ENCODE measurements at regions not wholly inside any gene's neighbourhood (a gene's known extent, or its start where the extent isn't known, plus 50 kb on each side); places are given as distances from the start of the nearest gene placed in this dataset.

DNA sequence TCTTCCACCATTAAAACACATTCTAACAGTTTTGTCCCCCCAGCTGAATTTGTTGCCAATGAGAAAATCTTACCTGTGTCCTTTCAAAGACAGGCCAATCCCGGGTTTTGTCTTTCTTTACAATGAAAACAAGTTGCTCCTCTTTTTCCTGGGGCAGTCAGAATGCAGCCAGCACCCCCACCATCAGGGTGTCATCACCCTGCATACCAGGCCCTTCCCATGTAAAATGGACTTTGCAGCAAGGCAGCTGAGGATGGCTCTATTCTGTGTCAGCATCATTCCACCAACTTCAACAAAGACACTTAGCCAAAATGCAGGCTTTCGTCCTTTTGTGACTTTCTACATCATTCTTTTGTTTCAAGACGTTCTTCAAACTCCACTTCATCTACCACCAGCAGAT lies 490.9 kb downstream of the OCA2 start:
- DNase-seq: no peak

DNA sequence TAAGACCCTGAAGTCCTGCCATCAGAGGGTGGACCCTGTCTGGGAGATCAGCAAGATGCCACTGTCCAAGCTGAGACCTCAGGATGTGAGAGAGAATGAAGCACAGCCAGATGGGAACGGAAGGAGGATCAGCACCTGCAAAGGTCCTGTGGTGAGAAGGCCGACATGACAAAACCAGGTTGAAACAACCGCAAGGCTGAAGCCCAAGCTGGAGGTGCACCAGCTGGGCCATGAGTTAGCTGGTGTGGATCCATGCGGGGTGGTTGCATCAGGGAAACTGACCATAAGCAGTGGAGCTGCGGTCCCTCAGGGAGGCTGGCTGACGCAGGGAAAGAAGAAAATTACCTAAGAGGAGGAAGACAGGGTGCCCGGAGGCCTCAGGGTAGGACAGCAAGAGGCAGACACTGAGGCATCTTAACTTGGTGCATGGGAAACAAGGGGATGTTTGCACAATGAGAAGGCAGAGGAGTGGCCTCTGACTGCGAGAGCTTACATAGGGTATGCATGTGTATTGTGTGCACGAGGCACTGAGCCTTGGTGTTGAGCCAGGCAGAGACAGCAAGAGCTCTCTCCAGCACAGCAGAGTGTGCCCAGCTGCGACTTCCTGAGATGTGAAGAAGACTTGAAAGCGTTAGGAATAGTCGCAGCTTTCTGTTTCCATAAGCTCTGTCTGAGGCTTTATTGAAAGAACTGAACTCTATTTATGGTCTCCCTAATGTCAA lies 497.7 kb downstream of the OCA2 start:
- DNase-seq: no peak

- no peak for DNase-seq
Observed at GRCh38 chr15:27599034-27599433, 500.1 kb downstream of the OCA2 start.

- no peak for DNase-seq
Observed at GRCh38 chr15:27598251-27599009, 500.7 kb downstream of the OCA2 start.

DNA sequence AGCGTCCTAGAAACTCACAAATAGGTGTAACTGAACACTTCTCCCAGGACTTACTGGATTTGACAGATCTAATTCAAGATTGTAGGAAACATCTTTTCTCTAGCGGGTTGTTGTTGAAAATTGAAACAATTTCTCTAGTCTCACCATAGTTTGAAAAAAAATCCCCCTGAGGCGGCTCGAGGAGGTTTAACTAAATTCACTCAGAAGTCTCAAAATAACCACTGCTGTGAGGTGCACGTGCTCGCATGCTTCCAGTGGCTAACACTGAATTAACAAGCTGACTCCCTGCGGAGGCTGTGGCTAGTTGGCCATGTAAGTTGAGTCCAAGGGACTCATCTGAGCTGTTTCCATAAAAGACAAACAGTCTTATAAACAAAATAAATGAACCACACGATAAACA lies 503.9 kb downstream of the OCA2 start:
- DNase-seq: no peak

- DNase-seq: no peak
Observed at GRCh38 chr15:27592036-27592760, 506.9 kb downstream of the OCA2 start.

All from activated CD4-positive, alpha-beta T cell treated with anti-CD3 and anti-CD28 coated beads, Interleukin-2, amount 50 U/mL, for 16 hours (primary cell).